ENCODE measurements at regions not wholly inside any gene's neighbourhood (a gene's known extent, or its start where the extent isn't known, plus 50 kb on each side); places are given as distances from the start of the nearest gene placed in this dataset.

DNA sequence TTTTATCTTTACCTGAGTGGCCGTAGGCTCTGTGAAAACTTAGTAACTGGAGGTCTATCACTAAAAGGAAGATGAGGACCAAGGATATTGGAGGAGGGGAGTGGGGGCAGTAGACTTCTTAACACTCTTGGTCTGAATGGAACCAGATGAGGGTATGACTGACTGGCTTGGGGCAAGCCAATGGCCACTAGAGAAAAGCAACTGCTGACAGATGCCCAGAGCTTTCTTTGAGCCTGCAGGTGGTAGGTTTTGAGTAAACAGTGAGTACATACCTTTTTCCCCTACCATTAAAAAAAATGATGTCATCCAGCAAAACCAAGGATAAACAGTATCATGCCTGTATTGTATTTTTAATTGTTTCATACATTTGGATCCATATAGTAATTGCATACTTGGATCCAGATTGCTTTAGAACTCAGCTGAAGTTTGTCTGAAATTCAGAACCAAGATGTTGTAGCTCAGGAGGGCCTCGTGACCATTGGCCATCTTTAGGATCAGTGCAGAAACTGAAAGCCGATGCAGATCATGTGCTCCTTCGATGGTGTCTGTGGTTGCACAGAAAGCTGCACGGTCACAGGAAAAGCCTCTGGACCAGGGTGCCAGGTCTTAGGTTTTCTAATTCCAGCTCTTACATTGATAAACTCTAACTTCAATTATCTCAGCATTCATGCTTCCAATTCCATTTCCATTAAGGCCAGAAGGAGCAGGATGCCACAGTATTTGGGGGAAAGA, 131.0 kb downstream of the PDGFRA start:
- no peak for DNase-seq

DNA sequence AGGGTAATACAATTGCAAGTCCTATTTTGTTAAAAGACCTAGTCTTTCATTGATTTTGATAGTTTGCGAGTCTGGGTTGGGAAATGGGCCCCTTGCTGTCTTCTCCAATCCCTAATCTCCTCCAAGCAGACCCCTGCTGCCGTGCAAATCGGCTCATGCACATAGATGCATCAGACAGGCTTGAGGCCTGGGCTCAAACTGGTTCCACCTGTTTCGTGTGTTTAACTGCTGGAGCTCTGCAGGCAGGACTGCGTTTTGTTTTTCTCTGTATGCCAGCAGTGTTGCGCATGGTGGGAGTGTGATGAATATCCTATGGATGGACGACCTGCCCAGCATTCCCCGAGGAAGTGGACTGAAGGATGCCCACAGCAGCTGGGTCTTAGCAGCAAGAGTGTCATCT, 133.9 kb downstream of the PDGFRA start:
- DNase-seq: no peak

DNA sequence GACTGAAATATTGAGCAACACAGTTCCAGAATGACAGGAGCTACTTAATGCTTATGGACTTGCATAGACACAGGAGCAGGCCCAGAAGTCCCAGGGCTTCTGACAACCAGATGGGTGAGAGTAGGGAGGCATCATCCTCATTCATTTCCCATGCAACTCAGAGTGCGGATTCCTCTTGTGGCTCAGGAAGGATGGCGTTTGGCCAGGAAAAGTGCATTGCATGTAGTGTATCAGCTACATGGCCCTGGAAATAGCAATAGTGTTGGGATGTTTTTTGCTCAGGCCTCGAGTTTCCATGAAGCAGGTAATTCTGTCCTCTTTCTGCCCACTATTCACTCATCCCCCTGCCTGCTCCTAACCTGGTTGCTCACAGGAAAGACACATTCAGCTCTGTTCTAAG, 136.6 kb downstream of the PDGFRA start:
- no peak for DNase-seq

DNA sequence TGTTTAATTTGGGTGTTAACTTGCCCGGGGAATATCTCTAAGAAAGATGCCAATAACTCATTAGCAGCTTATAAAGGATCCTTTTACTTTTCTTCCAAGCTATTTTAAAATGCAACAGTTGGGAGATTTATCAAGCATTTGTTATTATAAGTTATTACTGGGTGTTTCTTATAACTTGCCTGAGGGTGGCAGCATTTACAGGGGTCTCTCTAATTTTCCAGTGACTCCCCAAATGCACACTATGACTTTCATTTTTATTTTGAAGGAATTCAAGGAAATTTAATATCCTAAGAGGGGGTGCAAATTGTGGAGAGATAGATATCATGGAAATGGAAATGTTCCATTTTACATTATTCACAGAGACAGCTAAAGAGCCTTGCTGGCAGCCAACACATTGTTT, 138.0 kb downstream of the PDGFRA start:
- no peak for DNase-seq

DNA sequence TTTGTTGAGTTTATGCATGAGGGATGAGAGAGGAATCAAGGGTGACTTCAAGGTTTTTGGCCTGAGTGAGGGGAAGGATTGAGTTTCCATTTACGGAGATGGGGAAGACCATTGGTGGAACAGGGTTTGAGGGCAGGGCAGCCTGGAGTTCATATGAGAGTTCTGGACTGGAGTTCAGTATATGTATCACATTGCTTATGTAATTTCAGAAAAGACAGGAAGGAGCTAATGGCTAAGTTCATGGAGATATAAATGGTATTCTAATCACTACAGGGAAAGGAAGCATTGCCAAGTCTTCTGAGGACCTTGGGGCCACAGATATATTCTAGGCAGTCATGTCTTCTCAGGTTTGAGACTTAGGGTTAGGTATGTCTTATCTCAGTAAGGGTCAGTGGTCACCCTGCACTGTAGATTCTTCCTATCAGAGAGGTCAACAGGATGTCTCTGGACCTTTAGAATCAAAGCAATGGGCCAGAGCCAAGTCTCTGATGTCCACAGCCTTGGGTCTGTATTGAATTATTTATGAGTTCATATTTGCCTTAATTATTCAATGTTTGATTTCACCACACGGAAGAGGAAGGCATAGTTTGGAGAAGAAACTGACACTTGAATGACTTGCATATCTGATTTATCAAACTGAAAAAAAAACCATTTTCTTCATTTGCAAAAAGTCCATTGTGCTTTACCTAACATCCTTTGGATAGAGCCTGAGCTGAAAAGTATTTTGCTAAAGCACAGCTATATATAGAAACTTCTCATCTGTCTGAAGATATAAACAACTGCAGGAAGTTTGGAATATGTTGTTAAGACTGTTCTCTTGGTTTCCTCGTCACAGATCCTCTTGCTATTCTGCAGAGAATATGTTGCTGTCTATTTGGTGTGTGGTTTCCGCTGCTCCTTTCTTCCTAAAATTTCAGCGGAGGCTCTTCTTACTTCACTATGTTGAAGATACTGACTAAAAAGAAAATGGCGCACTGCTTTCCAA, 139.5 kb downstream of the PDGFRA start:
- DNase-seq: no peak

DNA sequence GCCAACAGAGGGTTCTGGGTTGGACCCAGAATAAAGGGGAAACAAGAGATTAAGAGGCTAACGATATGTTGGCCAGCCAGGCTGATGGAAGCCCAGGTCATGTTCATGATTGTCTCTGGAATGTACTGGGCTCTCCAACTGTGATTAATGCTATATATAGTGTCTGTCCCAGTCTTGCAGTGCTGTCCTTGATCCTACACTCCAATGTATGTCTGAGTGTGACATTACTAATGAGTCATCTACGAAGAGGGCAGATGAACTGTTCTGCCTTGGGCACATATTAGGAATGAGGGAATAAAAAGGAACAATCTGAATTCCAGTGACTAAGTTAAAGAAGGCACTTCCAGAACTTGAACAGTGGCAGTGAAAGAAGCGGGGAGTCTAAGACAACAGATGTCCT, 142.1 kb downstream of the PDGFRA start:
- no peak for DNase-seq

DNA sequence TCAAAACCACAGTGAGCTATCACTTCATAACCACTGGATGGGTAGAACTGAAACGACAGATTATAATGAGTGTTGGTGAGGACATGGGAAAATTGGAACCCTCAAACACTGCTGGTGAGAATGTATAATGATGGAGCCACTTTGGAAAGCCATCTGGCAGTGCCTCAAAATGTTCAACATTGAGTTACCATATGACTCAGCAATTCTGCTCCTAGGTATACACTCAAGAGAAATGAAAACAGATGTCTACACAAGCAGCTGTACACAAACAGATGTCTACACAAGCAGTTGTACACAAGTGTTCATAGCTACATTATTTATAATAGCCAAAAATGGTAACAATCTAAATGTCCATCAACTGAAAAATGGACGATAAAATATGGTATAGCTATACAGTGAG, 143.9 kb downstream of the PDGFRA start:
- DNase-seq: no peak

DNA sequence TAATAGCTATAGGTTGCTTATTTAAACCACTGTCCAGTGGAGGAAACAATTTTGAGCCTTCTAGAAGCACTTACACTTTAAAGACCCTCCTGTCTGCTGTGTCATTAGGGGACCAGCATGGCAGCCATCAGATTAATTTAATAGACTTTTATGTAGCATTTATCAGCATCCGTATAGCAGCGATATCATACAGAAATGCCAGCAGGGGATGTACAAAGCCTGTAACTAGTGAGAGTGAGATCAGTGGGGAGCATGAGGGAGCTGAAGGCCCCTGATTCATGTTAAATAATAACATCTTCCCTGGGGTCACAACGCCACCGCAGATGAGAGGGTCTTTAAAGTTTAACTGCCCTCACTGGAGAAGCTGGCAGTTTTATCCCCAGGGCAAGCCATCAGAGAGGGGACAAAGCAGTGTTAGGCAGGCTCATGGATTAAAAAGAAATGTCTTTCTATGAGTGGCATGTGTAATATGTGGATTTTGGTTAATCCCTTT, 144.7 kb downstream of the PDGFRA start:
- DNase-seq: no peak

DNA sequence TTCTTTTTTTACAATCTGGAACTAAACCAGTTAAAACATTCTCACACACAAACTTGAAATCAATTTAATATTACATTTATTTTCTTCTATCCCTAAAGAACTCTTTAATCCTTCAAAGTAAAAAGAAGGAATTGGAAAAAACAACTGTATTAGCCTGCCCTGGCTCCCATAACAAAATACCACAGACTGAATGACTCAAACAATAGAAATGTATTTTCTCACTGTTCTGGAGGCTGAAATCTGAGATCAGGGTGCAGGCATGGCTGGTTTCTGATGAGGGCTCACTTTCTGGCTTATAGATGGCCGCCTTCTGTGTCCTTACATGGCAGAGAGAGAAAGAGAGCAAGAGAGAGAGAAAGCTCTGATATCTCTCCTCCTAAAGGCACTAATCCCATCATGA, 149.4 kb downstream of the PDGFRA start:
- no peak for DNase-seq

DNA sequence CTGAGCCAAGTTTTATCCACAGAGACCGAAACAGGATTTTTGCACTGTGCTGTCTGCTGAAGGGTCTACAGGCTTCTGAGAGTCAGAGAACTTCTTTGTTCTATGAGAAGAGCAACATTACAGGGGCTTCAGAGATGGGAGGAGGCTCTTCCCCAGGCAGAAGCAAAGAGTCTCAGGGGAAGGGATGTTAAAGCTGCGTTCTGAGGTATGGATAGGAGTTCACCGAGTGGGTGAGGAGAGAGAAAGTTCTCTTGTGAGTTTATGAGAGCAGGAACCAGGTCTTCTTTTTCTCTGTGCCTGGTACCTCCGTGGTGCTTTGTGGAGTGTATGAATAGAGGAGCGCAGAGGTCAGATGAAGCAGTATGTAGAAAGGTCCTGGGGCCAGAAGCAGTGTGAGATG, 155.1 kb downstream of the PDGFRA start:
- DNase-seq: no peak

DNA sequence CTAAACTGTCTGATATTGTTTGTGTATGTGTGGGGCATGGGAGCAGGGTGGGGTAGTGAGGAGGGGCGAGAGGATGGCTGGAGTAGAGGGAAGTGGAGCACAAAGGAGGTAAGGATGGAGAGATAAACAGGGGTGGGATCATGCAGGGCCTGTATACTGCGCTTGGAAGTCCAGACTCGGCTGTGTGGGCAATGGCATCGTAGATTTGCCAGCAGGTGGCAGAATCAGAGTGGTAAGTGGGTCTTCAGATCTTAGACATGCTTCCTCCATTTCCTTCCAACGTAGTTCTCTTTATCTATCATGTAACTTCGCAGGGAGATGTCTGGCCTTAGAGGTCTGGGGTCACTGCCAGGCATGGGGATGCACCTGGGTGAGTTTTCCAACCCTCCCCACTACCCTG, 155.5 kb downstream of the PDGFRA start:
- no peak for DNase-seq

DNA sequence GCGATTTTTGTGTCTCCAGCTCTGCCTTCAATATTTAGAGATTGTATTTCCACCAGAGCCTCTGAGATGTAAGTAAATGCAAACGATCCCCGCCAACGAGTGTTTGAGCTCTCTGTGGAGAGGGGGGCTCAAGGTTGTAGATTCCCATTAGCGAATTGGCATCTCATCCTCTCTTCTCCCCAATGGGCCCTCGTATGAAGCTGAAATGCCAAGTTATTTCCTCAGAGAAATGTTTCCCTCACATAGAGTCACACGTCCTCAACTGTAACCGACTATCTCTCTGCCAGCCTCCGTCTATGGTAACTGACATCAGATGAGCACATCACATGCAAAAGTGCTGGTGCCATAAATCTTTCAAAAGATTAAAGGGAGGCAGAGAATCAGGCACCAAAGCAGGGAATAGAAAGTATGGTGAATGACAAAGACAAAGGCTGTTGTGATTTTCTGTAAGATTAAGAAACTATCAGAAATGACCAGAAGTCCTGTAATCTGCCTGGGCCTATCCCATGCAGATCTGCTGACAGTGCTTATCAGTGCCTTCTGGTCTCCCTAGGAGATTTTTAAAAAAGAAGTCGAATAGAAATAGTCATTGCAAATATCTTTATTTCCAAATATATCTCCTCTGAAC, 157.1 kb downstream of the PDGFRA start:
- DNase-seq: no peak

DNA sequence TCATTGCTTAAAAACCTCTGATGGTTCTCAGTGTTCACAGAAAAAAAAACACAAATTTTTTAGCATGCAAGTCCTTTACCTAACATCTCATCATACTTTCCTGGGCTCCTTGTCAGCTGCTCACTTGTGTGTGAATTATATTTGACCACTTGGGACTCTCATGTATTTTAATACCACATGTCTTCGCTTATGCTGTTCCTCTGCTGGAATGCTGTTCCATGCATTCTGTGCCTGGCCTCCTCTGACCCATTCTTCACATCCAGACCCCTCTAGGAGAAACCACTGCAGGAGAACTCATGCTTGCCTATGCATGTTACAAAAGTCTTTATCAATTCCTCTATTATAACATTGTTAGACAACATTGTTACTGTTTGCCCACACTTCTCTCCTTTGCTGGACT, 157.6 kb downstream of the PDGFRA start:
- no peak for DNase-seq

DNA sequence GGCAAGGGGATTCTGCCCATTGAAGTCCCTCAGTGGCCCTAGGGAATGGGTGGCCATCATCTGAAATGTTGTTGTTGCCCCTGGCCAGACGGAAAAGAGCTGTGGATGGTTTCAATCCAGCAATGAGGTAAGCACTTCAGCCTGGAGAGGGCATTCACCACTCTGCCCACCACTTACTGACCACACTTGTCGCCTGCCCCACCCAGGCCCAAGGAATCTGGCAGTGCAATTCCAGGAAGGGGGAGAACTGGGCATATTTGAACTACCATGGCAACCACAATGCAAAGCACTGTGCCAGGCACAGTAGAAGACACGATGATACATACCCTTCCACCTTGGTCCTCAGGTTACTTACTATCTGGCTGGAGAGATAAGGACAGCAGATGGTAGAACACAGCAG, 161.6 kb downstream of the PDGFRA start:
- no peak for DNase-seq

DNA sequence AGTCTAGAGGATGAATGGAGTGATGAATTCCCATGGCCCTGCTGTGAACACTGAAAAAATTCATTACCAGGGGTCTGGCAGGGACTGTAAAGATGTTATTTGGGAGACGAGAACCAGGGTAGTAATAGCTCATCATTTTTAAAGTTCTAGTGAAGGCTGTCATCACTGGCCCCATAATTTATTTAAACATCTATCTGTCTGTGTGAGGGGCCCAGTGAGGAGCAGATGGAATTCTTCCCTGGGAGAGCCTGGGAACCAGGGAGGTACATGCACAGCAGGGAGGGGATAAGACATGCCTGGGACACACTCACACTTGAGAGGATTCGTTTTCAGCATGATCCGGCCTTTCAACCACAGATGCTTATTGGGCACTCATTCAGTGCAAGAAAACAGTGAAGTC, 162.0 kb downstream of the PDGFRA start:
- no peak for DNase-seq

DNA sequence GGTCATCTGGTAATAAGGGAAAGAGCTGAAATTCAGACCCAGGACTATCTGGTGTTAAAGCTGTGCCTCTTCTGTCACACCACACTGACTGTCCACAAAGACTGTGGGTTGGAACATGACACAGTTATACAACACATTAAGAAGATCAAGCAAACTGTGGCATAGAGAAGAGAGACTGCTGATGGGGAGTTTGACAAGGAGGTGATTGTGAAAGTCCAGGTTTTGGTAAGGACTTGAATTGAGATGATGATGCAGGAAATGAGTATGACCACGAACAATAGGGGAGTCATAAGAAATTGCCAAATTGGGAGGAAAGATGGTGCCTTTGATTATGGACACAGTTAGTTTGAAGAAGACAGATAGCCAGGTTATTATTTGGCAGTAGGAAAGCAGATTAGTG, 163.4 kb downstream of the PDGFRA start:
- no peak for DNase-seq

DNA sequence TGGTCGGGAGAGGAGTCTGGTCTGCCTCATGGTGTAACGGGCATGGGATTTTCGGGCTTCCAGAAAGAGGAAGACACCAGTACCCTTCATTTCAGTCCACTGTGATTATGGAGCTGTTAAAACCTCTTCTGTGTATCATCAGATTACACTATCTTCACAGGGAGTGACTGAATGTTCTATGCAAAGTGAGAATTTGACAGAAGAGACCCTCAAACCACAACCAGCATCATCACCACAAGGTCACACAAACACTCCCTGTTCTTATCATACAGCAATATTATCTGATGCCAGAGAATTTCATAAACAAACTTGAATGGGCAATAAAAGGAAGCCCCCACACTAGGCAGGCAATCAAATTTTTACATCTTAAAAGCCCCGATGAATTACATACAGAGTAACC, 164.2 kb downstream of the PDGFRA start:
- no peak for DNase-seq

DNA sequence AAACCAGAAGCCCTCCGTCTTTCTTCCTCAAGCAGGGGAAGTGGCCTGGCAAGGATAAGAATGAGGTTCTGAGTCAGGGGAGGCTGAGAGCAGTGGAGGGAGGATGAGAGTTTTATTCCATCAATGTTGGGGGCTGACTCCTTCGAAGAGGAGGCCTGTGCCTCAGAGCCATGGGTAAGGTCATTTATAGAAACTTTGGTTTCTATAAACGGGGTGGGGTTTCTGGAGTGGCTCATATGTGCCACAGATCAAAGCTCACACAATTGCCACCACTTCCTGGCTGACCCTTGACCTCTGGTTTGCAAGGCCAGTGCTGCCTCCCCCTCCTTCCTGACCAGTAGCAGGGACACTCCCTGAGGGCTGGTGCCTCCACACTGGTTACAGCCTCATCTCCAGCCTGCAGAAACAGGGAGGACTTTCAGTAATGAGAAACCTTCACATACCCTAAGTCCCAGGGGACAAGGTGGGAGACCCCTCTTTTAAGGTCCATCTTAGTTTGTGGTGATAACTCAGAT, 166.0 kb downstream of the PDGFRA start:
- no peak for DNase-seq

DNA sequence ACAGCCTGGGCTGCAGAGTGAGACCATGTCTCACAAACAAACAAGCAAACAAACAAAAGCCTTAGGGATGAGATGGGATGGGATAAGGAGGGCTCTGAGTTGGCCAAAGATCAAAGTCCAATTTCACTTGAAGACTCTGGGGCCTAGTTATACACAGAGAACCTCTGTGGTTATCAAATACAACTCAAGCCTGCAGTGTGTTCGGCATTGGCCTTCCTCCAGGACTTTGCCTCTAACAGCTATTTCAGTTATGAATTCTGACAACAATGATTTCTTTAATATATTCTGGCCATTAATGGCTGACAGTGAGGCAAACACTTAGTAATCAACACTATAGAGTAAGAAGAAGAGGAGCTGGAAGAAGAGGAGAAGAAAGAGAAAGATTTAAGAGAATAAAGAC, 171.1 kb downstream of the PDGFRA start:
- DNase-seq: no peak

DNA sequence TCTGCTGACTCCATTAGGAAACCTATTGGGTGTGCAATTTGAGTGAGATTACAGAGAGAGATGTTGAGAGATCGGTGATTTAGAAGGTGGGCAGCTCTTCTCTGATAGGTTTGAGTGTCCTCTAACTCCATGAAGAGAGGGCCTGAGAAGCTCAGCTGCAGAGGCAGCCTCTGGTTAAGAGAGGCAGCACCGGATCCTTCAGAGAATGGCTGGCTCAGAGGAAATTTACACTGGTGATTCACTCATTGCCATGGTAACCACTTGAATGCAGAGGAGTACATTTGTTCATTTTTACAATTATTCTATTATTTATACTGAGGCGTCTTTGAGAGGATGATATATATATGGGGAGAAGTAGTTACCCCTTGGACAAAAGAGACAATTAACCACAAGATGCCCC, 171.7 kb downstream of the PDGFRA start:
- no peak for DNase-seq

DNA sequence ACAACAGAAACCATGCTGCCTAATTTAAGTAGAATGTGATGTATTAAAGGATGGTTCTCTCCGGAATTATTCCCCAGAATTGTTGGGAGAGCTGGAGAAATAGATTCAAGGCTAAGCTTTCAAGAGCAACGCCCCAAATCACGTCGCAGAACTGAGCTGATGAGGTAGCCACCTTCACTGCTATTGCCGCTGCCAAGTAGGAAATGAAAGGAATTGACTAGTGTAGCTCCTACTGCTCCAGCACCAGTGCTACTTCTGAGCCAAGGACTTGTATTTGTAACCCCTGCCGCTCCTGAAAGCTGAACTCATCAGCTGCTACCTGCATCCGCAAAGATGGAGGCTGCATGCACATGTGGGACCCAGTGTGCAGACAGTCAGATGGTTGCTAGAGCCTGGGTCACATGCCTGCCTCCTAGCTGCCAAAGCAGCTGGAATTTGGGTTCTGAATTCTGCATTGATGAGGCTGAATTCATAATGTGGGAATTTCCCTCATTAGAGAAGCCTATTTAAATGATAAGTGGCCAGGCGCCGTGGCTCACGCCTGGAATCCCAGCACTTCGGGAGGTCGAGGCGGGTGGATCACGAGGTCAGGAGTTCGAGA, 173.9 kb downstream of the PDGFRA start:
- DNase-seq: no peak

DNA sequence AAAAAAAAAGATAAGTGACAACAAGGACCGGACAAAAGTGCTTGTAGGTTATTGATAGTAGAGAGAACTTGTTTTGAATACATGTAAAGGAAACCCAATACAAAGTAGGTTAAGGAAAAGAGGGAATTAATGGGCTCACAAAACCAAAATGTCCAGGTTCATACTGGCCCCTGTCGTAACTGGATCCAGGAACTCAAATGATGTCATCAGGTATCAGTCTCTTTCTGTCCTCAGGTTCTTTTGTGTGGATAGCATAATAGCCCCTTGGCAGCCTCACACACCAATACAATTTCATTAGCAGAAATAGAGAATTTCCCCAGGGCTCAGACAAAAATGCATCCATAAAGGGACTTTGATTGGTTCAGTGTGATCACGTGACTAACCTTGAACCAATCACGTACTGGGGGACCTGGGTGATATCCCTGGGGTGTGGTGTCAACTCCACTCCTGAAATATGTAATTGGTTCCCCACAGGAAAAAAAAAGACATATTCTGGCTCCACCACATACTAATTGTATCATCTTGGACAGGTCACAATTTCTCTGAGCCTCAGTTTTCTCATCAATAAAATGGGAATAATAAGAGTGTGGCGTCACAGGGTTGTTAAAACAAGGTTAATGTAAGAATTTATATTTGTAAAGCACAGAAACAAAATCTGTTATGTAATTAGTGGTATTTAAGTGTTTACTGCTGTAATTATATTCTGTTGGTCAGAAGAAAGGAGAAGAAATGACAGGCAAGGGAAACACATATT, 174.8 kb downstream of the PDGFRA start:
- no peak for DNase-seq

Data from NCI-H2081 treated with DMSO at 0.1 percent for 48 hours (cell line).